IPS-18a (cell line): ENCODE measurements at regions not wholly inside any gene's neighbourhood (a gene's known extent, or its start where the extent isn't known, plus 50 kb on each side); places are given as distances from the start of the nearest gene placed in this dataset.
"Not testable (repeated sequence)": the region's sequence is repeated elsewhere in the genome, so short reads cannot be mapped to it uniquely, and the experiment has no call there.

Experiments used
- H3K27ac ChIP-seq: one replicate; pipeline ENCODE4 v1.5.1; 2013; ENCODE audit warnings: low read length
- H3K27me3 ChIP-seq: one replicate; pipeline ENCODE4 v1.6.1; 2013; ENCODE audit warnings: mild to moderate bottlenecking, low read length; ENCODE audit not compliant: control insufficient read depth, insufficient read depth
- H3K36me3 ChIP-seq: one replicate; pipeline ENCODE4 v1.6.1; 2013; ENCODE audit warnings: low read depth, low read length; ENCODE audit not compliant: control insufficient read depth
- H3K4me1 ChIP-seq: one replicate; pipeline ENCODE4 v1.6.1; 2013; ENCODE audit warnings: low read depth, low read length; ENCODE audit not compliant: control insufficient read depth
- H3K4me3 ChIP-seq: one replicate; pipeline ENCODE4 v1.5.1; 2013; ENCODE audit warnings: low read length
- H3K9ac ChIP-seq: one replicate; pipeline ENCODE4 v1.6.1; 2013; ENCODE audit warnings: mild to moderate bottlenecking, low read length, moderate library complexity
- H3K9me3 ChIP-seq: one replicate; pipeline ENCODE4 v1.6.1; 2013; ENCODE audit warnings: low read depth, low read length; ENCODE audit not compliant: control insufficient read depth

DNA sequence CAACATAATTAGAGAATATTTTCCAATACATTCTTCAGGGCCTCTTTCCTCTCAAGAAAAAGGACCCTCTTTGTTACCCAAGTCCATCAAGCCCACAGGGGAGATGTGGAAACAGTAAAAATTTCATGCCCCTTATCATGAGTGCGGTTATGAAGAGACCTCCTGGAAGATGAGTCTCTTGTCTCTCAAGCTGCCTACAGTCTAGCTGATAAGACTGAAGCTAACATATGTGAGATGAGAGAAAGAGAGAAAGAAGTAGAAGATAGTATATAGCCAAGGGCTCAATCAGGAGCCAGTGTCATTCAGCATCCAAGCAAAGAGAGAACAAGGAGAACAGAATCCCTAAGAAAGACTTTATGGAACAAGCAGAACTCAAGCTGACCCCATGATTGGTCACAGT lies 75.9 kb upstream of the CABCOCO1 start:
- Histone ChIP-seq H3K36me3 (no peaks in the 10 kb centered on the region), H3K9me3 (no peaks in the 10 kb centered on the region), H3K4me3 (no peak overlapping the region), H3K27ac (no peak overlapping the region), H3K9ac (no peak overlapping the region), H3K27me3 (no peaks in the 10 kb centered on the region), H3K4me1 (no peaks in the 10 kb centered on the region)

DNA sequence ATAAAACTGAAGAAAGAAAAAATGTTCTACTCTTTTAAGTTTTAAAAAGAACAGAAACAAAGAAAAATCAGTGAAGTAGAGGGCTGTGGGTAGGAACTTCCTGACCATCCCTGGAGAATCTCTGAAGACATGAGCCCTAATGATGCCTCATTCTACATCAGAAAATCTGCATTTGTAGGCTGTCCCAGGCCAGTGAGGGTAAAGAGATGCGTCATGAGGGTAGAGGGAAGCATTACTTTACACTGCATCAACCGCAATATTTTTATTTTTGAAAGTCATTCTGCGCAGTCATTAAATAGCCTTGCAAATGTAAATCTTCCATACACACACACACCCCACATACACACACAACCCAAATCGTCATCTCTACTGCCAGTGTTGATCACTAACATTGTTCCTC lies 82.1 kb upstream of the CABCOCO1 start:
- H3K27me3 ChIP-seq, result peaks cover 3% of the 10 kb centered on the region
- H3K27ac ChIP-seq, result no peak overlapping the region
- H3K9ac ChIP-seq, result no peak overlapping the region
- peaks cover 4% of the 10 kb centered on the region for H3K4me1 ChIP-seq
- no peak overlapping the region for H3K4me3 ChIP-seq
- no peaks in the 10 kb centered on the region for H3K36me3 ChIP-seq
- H3K9me3 ChIP-seq, result no peaks in the 10 kb centered on the region

DNA sequence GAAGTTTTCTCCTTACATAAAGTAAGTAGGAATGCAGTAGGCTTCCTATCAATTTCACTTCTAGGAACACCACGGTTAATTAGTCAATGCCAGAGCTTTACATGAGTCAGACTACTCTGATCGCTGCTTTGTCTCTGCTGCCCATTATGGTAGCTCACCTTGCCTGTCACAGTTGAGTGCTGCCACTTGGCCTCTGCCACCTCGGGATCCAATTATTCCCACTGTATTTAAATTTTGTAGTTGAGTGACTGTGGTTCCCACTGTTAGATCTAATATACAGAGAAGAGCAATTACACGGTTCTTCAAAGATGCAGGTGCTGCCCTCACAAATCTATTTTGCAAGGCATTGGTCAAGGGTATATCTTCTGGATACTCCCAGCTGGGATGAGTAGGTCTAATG lies 92.5 kb upstream of the CABCOCO1 start:
- H3K9ac ChIP-seq, H3K27ac ChIP-seq, H3K9me3 ChIP-seq, H3K4me1 ChIP-seq, H3K4me3 ChIP-seq, H3K36me3 ChIP-seq, H3K27me3 ChIP-seq: not testable (repeated sequence)

DNA sequence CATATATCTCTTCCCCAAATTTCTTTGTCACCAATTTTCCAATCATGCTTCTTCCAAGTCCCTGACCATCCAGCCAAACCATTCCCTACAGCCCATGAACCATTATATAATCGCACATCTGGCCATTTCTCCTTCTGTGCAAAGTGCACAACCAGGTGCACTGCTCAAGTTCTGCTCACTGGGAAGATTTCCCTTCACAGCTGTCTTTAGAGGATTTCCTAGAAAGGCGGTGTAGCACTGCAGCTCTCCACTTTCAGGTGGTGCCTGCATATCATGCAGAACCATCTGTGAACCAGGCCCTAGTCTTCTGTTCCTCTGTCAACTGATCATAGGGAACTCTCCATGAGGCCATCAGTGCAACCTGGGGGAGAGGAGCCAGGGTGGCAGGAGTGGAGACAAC lies 95.0 kb upstream of the CABCOCO1 start:
- Histone ChIP-seq H3K36me3 (no peaks in the 10 kb centered on the region), H3K4me1 (no peaks in the 10 kb centered on the region), H3K4me3 (no peak overlapping the region), H3K27ac (no peak overlapping the region), H3K9me3 (no peaks in the 10 kb centered on the region), H3K9ac (no peak overlapping the region), H3K27me3 (no peaks in the 10 kb centered on the region)

DNA sequence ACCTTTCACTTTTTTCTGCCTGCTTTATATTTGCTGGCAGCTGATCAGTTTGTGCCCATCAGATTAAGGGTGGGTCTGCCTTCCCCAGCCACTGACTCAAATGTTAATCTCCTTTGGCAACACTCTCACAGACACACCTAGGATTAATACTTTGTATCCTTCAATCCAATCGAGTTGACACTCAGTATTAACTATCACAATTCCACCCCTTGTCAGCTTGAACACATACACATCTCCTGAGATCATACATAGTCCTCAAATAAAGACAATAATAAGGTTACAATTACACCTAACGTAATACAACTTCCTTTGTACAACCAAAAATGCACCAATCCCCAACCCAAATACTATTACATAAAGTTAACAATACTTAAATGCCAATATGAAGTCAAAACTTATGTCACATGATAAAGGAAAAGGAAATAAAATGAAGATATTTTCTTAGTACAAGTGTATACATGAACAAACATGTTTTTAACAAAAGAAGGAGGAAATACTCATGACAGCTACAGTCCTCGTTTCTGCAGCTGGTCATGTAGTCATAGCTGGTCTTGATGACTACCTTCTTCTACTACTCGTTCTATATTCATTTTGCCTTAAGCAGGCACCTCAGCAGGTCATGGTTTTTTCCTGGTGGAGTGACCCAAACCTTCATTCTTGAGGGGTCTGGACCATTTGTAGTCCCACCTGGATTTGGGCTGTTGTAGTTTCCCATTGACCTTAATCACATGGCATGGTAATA lies 96.7 kb upstream of the CABCOCO1 start:
- Histone ChIP-seq H3K4me3 (no peak overlapping the region), H3K27me3 (no peaks in the 10 kb centered on the region), H3K9me3 (peaks cover 5% of the 10 kb centered on the region), H3K27ac (no peak overlapping the region), H3K9ac (no peak overlapping the region), H3K4me1 (no peaks in the 10 kb centered on the region), H3K36me3 (no peaks in the 10 kb centered on the region)

DNA sequence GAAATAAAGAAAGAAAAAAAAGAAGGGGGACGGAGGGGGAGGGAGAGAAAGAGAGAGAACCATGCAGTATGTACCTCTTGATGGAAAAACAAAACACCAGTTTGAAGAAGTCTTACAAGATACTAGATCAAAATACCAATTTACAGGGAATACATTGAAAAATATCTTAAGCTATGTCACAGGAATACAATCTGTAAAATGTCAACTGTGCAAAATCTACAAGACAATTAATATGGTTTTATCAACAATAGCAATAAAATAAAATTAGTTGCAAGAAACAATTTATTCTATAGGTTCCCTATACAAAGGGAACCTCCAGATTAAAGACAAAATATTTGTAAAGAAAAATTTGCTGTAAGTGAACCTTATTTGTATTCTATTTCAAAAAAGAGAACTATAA lies 98.3 kb upstream of the CABCOCO1 start:
- H3K4me3 ChIP-seq, result no peak overlapping the region
- no peak overlapping the region for H3K9ac ChIP-seq
- H3K9me3 ChIP-seq, result peaks cover 8% of the 10 kb centered on the region
- H3K36me3 ChIP-seq, result no peaks in the 10 kb centered on the region
- peaks cover 5% of the 10 kb centered on the region for H3K4me1 ChIP-seq
- no peak overlapping the region for H3K27ac ChIP-seq
- H3K27me3 ChIP-seq, result no peaks in the 10 kb centered on the region

DNA sequence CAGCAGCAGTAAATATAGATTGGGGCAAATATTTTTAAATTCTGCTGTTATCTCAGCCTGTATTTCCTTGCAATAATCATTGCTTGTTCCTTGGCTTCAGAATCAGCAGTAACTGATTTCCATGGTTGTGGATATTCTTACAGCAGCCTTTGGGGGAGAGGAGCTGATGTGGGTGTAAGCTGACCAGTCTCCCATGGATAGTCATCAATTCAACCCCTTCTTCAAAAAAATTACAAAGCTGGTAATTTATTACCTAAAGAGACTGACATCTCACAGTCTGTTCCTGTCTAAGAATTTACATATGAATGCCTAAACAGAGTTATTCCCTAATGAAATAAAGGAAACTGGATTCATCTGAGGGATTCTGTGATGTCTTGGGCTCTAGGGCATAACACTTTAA lies 103.1 kb upstream of the CABCOCO1 start:
- peaks cover 14% of the 10 kb centered on the region for H3K4me1 ChIP-seq
- H3K9ac ChIP-seq, result no peak overlapping the region
- H3K36me3 ChIP-seq, result no peaks in the 10 kb centered on the region
- H3K9me3 ChIP-seq, result peaks cover 8% of the 10 kb centered on the region
- H3K27me3 ChIP-seq, result no peaks in the 10 kb centered on the region
- H3K27ac ChIP-seq, result no peak overlapping the region
- no peak overlapping the region for H3K4me3 ChIP-seq

DNA sequence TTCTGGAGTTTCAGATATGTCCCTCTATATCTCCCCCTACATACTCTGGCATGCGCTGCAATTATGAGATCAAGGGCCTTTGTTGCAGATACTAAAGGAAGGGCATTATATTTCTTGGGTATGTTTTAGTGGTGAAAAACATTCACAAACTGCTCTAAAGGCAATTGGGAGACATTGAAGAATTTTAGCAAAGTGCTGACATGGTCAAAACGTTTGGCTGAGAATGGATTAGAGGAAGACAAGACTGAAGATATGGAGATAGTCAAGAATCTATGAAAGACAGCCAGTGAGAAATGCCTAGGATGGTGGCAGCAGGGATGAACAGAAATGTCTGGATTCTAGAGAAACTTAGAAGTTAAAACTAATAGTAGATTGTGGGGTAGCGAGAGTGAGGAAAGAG lies 104.5 kb upstream of the CABCOCO1 start:
- Histone ChIP-seq H3K27me3 (no peaks in the 10 kb centered on the region), H3K4me3 (no peak overlapping the region), H3K9me3 (peaks cover 8% of the 10 kb centered on the region), H3K36me3 (no peaks in the 10 kb centered on the region), H3K4me1 (peaks cover 14% of the 10 kb centered on the region), H3K27ac (peak overlapping the region; percentile 28), H3K9ac (no peak overlapping the region)

DNA sequence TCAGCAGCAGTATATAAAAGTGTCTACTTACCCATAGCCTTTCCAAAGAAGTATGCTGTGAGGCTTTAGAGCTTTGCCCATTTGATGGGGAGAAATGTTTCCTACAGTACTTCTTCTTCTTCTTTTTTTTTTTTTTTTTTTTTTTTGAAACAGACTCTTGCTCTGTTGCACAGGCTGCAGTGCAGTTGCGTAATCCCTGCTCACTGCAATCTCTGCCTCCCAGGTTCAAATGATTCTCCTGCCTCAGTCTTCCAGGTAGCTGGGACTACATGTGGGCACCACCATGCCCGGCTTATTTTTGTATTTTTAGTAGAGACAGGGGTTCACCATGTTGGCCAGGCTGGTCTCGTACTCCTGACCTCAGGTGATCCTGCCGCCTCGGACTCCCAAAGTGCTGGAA lies 101.7 kb upstream of the TMEM26 start:
- H3K9me3 ChIP-seq, result no peaks in the 10 kb centered on the region
- H3K4me1 ChIP-seq, result peaks cover 14% of the 10 kb centered on the region
- no peak overlapping the region for H3K4me3 ChIP-seq
- no peak overlapping the region for H3K27ac ChIP-seq
- H3K36me3 ChIP-seq, result no peaks in the 10 kb centered on the region
- H3K27me3 ChIP-seq, result no peaks in the 10 kb centered on the region
- H3K9ac ChIP-seq, result no peak overlapping the region

DNA sequence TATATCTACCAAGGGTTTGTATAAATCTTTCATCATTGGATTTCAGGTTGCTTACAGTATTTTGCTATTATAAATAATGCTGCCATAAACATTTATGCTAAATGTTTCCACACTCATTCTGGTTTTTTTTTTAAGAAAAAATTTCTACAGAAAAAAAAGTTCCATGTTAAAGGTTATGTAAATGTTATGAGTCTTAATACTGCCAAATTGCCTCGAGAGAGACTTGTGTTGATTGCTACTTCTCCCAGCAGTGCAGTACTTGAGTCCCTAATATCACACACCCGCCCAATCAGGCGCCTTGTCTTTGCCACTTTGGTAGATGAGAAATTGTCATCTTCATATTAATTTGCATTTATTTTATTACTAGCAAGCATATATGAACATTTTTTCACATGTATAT lies 96.7 kb upstream of the TMEM26 start:
- H3K27me3 ChIP-seq, result no peaks in the 10 kb centered on the region
- no peak overlapping the region for H3K9ac ChIP-seq
- no peak overlapping the region for H3K27ac ChIP-seq
- no peaks in the 10 kb centered on the region for H3K36me3 ChIP-seq
- H3K9me3 ChIP-seq, result no peaks in the 10 kb centered on the region
- H3K4me1 ChIP-seq, result no peaks in the 10 kb centered on the region
- no peak overlapping the region for H3K4me3 ChIP-seq

DNA sequence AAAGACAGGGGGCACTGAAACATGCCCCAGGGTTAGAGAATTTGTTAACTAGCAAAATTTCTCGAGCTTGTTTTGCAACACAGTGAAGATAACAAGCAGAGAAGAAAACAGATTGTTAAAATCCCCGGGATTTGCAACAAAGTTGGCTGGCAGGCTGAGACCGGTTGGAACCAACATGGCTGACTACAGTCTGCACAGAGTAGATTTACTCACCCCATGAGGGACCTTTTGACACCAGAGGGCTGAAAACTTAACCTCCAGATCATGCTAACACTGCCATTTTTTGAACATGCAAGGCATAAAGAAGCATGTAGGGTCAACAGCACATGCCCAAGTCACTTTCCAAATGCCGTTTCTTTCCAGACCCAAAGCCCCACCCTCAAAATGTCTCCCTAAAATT lies 95.2 kb upstream of the TMEM26 start:
- no peak overlapping the region for H3K27ac ChIP-seq
- no peaks in the 10 kb centered on the region for H3K36me3 ChIP-seq
- H3K9me3 ChIP-seq, result no peaks in the 10 kb centered on the region
- no peak overlapping the region for H3K4me3 ChIP-seq
- H3K4me1 ChIP-seq, result no peaks in the 10 kb centered on the region
- no peak overlapping the region for H3K9ac ChIP-seq
- H3K27me3 ChIP-seq, result no peaks in the 10 kb centered on the region

DNA sequence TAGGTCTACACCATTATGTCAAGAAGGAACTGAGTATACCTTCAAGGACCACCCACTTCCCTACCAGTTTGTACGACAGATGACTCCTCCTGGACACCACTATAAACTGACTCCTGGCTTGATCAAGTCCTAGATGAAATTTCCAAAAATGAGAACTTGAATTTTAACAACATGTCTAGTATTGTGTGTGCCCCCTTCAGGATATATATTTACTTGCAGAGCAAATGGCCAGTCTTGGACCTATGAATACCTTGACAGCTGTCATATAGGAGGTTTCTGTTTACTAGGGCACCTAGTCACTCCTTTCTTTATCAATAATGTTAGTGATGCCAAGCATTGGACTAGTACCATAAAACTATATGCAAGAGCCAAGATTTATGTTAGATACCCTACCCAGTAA lies 94.1 kb upstream of the TMEM26 start:
- no peak overlapping the region for H3K4me3 ChIP-seq
- no peaks in the 10 kb centered on the region for H3K9me3 ChIP-seq
- no peak overlapping the region for H3K9ac ChIP-seq
- H3K27ac ChIP-seq, result no peak overlapping the region
- H3K27me3 ChIP-seq, result no peaks in the 10 kb centered on the region
- H3K4me1 ChIP-seq, result no peaks in the 10 kb centered on the region
- H3K36me3 ChIP-seq, result no peaks in the 10 kb centered on the region
